Lower leg skin (tissue), 4 donors: ENCODE measurements at regions not wholly inside any gene's neighbourhood (a gene's known extent, or its start where the extent isn't known, plus 50 kb on each side); places are given as distances from the start of the nearest gene placed in this dataset.

Experiments
- DNase-seq, 2 donors: peaks; one replicate each; pipeline ENCODE4 v3.0.0-alpha.2; 2019; ENCODE audit warnings: low spot score in 2 of 2
- H3K4me3 ChIP-seq: fragments of 200-600 bp; sonication (generic); 2 replicates; pipeline ENCODE4 v1.5.1; 2017; ENCODE audit warnings: mild to moderate bottlenecking, low read depth; ENCODE audit not compliant: poor library complexity, severe bottlenecking
- CTCF ChIP-seq, 3 donors: fragments of 450-650 bp; IDR thresholded peaks; one replicate each; pipeline ENCODE4 v1.5.1; 2016; ENCODE audit warnings: antibody characterized with exemption in 3 of 3, mild to moderate bottlenecking in 3 of 3, moderate library complexity in 2 of 3
- POLR2A ChIP-seq, 2 donors: fragments of 450-650 bp; IDR thresholded peaks; one replicate each; pipeline ENCODE4 v1.6.1; 2016 to 2017; ENCODE audit warnings: antibody characterized with exemption in 2 of 2, mild to moderate bottlenecking in 1 of 2, moderate library complexity in 1 of 2
- WGBS, 2 donors: methylation state at CpG; one replicate each; pipeline ENCODE4 v1.1.5; 2018; 5-methylcytosine and 5-hydroxymethylcytosine counted together
- intact Hi-C: fragments of 100-400 bp; cut with DNase I; formaldehyde crosslinking; loops from one replicate; pipeline ENCODE4 v1.15.0; 2023; ENCODE audit warnings: low total_unique reads

- 91 to 93% methylated on average over 2 of the region's 2 CpGs for WGBS, 2 donors
- no peak for TF ChIP-seq POLR2A (IDR thresholded peaks at IDR 0.05)
- TF ChIP-seq CTCF (IDR thresholded peaks at IDR 0.05) = no peak
- no peak for DNase-seq
- H3K4me3 ChIP-seq = no peak overlapping the region
- intact Hi-C loops = no loop called here
Observed at GRCh38 chr6:140027219-140027618, 652.8 kb upstream of the CITED2 start.

- TF ChIP-seq CTCF (IDR thresholded peaks at IDR 0.05) = no peak
- no peak for TF ChIP-seq POLR2A (IDR thresholded peaks at IDR 0.05)
- DNase-seq = no peak
Observed at GRCh38 chr6:140026546-140026945, 652.1 kb upstream of the CITED2 start.

GRCh38 chr6:140025171-140025570 lies 650.7 kb upstream of the CITED2 start:
- H3K4me3 ChIP-seq = no peak overlapping the region
- intact Hi-C loops = no loop called here
- TF ChIP-seq POLR2A (IDR thresholded peaks at IDR 0.05) (no peak), CTCF (IDR thresholded peaks at IDR 0.05) (no peak)
- 94 to 100% methylated on average over 1 of the region's 1 CpG for WGBS, 2 donors
- no peak for DNase-seq

More at GRCh38 chr6:140026546-140026945, 652.1 kb upstream of the CITED2 start:
- intact Hi-C loops = no loop called here
- H3K4me3 ChIP-seq = no peak overlapping the region

GRCh38 chr6:140020207-140020791 lies 645.9 kb upstream of the CITED2 start:
- no peak for DNase-seq
- TF ChIP-seq POLR2A (IDR thresholded peaks at IDR 0.05) (no peak), CTCF (IDR thresholded peaks at IDR 0.05) (no peak)
- no peak overlapping the region for H3K4me3 ChIP-seq
- WGBS, 2 donors = 94 to 100% methylated on average over 2 of the region's 2 CpGs
- intact Hi-C loops = no loop called here

- DNase-seq = no peak
- H3K4me3 ChIP-seq = no peak overlapping the region
- intact Hi-C loops = no loop called here
- TF ChIP-seq POLR2A (IDR thresholded peaks at IDR 0.05) (no peak), CTCF (IDR thresholded peaks at IDR 0.05) (no peak)
- 64 to 76% methylated on average over 1 of the region's 1 CpG for WGBS, 2 donors
Observed at GRCh38 chr6:140018588-140018987, 644.1 kb upstream of the CITED2 start.

GRCh38 chr6:140017470-140017869 lies 643.0 kb upstream of the CITED2 start:
- 64 to 65% methylated on average over 1 of the region's 1 CpG for WGBS, 2 donors
- TF ChIP-seq POLR2A (IDR thresholded peaks at IDR 0.05) (no peak), CTCF (IDR thresholded peaks at IDR 0.05) (no peak)
- intact Hi-C loops = no loop called here

More at GRCh38 chr6:140017470-140017869, 643.0 kb upstream of the CITED2 start:
- no peak overlapping the region for H3K4me3 ChIP-seq
- DNase-seq = no peak
